ENCODE measurements at regions not wholly inside any gene's neighbourhood (a gene's known extent, or its start where the extent isn't known, plus 50 kb on each side); places are given as distances from the start of the nearest gene placed in this dataset.

GRCh38 chr1:198099755-198100154 lies 57.0 kb upstream of the NEK7 start:
- Histone ChIP-seq H3K27ac (ENCODE audit: insufficient read depth, low read depth, low read length) (no peak overlapping the region), H3K27me3 (ENCODE audit: control insufficient read depth in 2 of 2, insufficient read depth in 2 of 2, low read length in 2 of 2) (no peaks in the 10 kb centered on the region), H3K9me3 (replicated peaks; ENCODE audit: control insufficient read depth, insufficient read depth, low read length) (no peaks in the 10 kb centered on the region), H3K4me1 (ENCODE audit: control insufficient read depth, extremely low read depth, insufficient read depth, low read length) (no peaks in the 10 kb centered on the region), H3K4me2 (ENCODE audit: insufficient read depth, low read length) (no peak overlapping the region), H3K9ac (replicated peaks; ENCODE audit: extremely low read depth, insufficient read depth, low read length) (no peak overlapping the region), H4K20me1 (replicated peaks; ENCODE audit: control insufficient read depth, extremely low read depth, insufficient read depth, low read length) (no peaks in the 10 kb centered on the region), H2AFZ (ENCODE audit: low read depth, low read length) (no peak overlapping the region), H3K79me2 (ENCODE audit: control insufficient read depth, insufficient read depth, low read length) (no peaks in the 10 kb centered on the region), H3K4me3 (replicated peaks in 1 of 3; ENCODE audit: insufficient read depth in 1 of 3, low read depth in 1 of 3, low read length in 3 of 3) (no peak overlapping the region), H3K9me1 (replicated peaks; ENCODE audit: control insufficient read depth, extremely low read depth, insufficient read depth, low read length) (no peaks in the 10 kb centered on the region), H3K36me3 (ENCODE audit: control insufficient read depth in 2 of 2, extremely low read depth in 1 of 2, insufficient read depth in 2 of 2, low read length in 2 of 2) (no peaks in the 10 kb centered on the region)
- BruUV-seq (replicated peaks): no TSS peak
- CTCF ChIA-PET: no interaction called here
- no peak for TF ChIP-seq POLR2AphosphoS5 (IDR thresholded peaks at IDR 0.05; ENCODE audit: insufficient read depth, low read depth, low read length)
- TF ChIP-seq MAX (IDR thresholded peaks at IDR 0.05; ENCODE audit: insufficient read depth, insufficient read length): no peak
- TF ChIP-seq FOS (IDR thresholded peaks at IDR 0.05; ENCODE audit: borderline replicate concordance, insufficient read depth, low read length): no peak
- no peak for TF ChIP-seq MYC (IDR thresholded peaks at IDR 0.05; ENCODE audit: low read depth, low read length)
- no peak for TF ChIP-seq POLR2A (IDR thresholded peaks at IDR 0.05; ENCODE audit: low read depth, low read length)
- FAIRE-seq (no peak), DNase-seq (ENCODE audit: low read depth, low spot score) (no peak)
- POLR2A ChIA-PET: no interaction called here
- dilution Hi-C loops (cut with MboI; ENCODE audit: extremely low pct_ligation_motif_present, low sequenced_read_pairs): no loop called here
- intact Hi-C loops (cut with micrococcal nuclease): loop anchor here (2.0 kb wide), 1 partner anchor 17 kb away; no protein-coding TSS in a partner anchor

- no TSS peak for BruUV-seq (replicated peaks)
- Histone ChIP-seq H4K20me1 (replicated peaks; ENCODE audit: control insufficient read depth, extremely low read depth, insufficient read depth, low read length) (no peaks in the 10 kb centered on the region), H3K9me3 (replicated peaks; ENCODE audit: control insufficient read depth, insufficient read depth, low read length) (no peaks in the 10 kb centered on the region), H3K4me2 (ENCODE audit: insufficient read depth, low read length) (no peak overlapping the region), H3K27me3 (ENCODE audit: control insufficient read depth in 2 of 2, insufficient read depth in 2 of 2, low read length in 2 of 2) (no peaks in the 10 kb centered on the region), H3K4me1 (ENCODE audit: control insufficient read depth, extremely low read depth, insufficient read depth, low read length) (no peaks in the 10 kb centered on the region), H3K27ac (ENCODE audit: insufficient read depth, low read depth, low read length) (no peak overlapping the region), H3K79me2 (ENCODE audit: control insufficient read depth, insufficient read depth, low read length) (no peaks in the 10 kb centered on the region), H3K9ac (replicated peaks; ENCODE audit: extremely low read depth, insufficient read depth, low read length) (no peak overlapping the region), H3K4me3 (replicated peaks in 1 of 3; ENCODE audit: insufficient read depth in 1 of 3, low read depth in 1 of 3, low read length in 3 of 3) (no peak overlapping the region), H2AFZ (ENCODE audit: low read depth, low read length) (no peak overlapping the region), H3K9me1 (replicated peaks; ENCODE audit: control insufficient read depth, extremely low read depth, insufficient read depth, low read length) (no peaks in the 10 kb centered on the region), H3K36me3 (ENCODE audit: control insufficient read depth in 2 of 2, extremely low read depth in 1 of 2, insufficient read depth in 2 of 2, low read length in 2 of 2) (no peaks in the 10 kb centered on the region)
- TF ChIP-seq GATA2 (IDR thresholded peaks at IDR 0.05; ENCODE audit: insufficient read depth, insufficient read length, low read depth, low read length) (no peak), POLR2A (IDR thresholded peaks at IDR 0.05; ENCODE audit: low read depth, low read length) (no peak), MYC (IDR thresholded peaks at IDR 0.05; ENCODE audit: low read depth, low read length) (no peak), JUN (IDR thresholded peaks at IDR 0.05; ENCODE audit: borderline replicate concordance, insufficient read depth, insufficient read length, low read depth) (no peak), FOS (IDR thresholded peaks at IDR 0.05; ENCODE audit: borderline replicate concordance, insufficient read depth, low read length) (no peak), POLR2AphosphoS5 (IDR thresholded peaks at IDR 0.05; ENCODE audit: insufficient read depth, low read depth, low read length) (no peak), MAX (IDR thresholded peaks at IDR 0.05; ENCODE audit: insufficient read depth, insufficient read length) (no peak), CTCF (IDR thresholded peaks at IDR 0.05; ENCODE audit: extremely low read depth in 1 of 2, insufficient read depth in 1 of 2, low read depth in 1 of 2, low read length in 2 of 2) (no peak)
- dilution Hi-C loops (cut with MboI; ENCODE audit: extremely low pct_ligation_motif_present, low sequenced_read_pairs) (no loop called here), intact Hi-C loops (cut with micrococcal nuclease) (loop anchor here (2.0 kb wide), 1 partner anchor 15 kb away; no protein-coding TSS in a partner anchor)
- FAIRE-seq (no peak), DNase-seq (ENCODE audit: low read depth, low spot score) (no peak)
- ChIA-PET CTCF (interaction anchor here (1.0 to 2.7 kb wide), 6 partner anchors 9 to 55 kb away, joined by 3 to 7 read pairs (median 4); partner anchors contain the start of gene NEK7), POLR2A (no interaction called here)
Measured at GRCh38 chr1:198101716-198102453, 54.9 kb upstream of the NEK7 start.
